HCT116 (cell line): ENCODE measurements at regions not wholly inside any gene's neighbourhood (a gene's known extent, or its start where the extent isn't known, plus 50 kb on each side); places are given as distances from the start of the nearest gene placed in this dataset.

ENCODE experiments used
- ATAC-seq: fragments of 200-7000 bp; cut with Tn5 transposase; 2 replicates; pipeline ENCODE4 v1.9.1; 2020; ENCODE audit warnings: mild to moderate bottlenecking, moderate library complexity
- BruUV-seq: library from RNA; stranded (reverse); fragments of 400-500 nt; replicated peaks from 2 replicates; lab custom pipeline; 2021; lab: Mats Ljungman, UMichigan
- CTCF ChIA-PET: fragments of 300-600 bp; sonication (Branson Sonifier 250); formaldehyde crosslinking; loops from one replicate; lab custom pipeline; 2021; ENCODE audit warnings: antibody characterized with exemption; lab: Charles Lee
- POLR2A ChIA-PET: fragments of 300-600, 350-600 bp; sonication (Branson Sonifier 250); formaldehyde crosslinking; loops from one replicate; lab custom pipeline; 2021; ENCODE audit warnings: antibody characterized with exemption; lab: Charles Lee
- RAD21 ChIA-PET, 2 experiments: fragments of 300-600 bp; sonication (Branson Sonifier 250); formaldehyde crosslinking; loops; one replicate each; lab custom pipeline; 2023; ENCODE audit warnings: low total read pairs in 2 of 2; ENCODE audit not compliant: uncharacterized antibody in 2 of 2, unreplicated experiment in 2 of 2, low non-redundant PET in 1 of 2; lab: Charles Lee
- DNase-seq: peaks from one replicate; pipeline ENCODE4 v3.0.0-alpha.2; 2010; ENCODE audit warnings: low read depth, low spot score
- H2AFZ ChIP-seq: fragments of 200-600 bp; shearing (Covaris generic), sonication (generic); 2 replicates; pipeline ENCODE4 v1.6.1; 2017; ENCODE audit warnings: low read depth, mixed run types, mixed read lengths, antibody characterized with exemption, low read length; ENCODE audit not compliant: poor library complexity, severe bottlenecking
- H3K27ac ChIP-seq: 2 replicates; pipeline ENCODE4 v1.5.1; 2012; ENCODE audit warnings: low read depth, low read length
- H3K27me3 ChIP-seq: fragments of 200-600 bp; sonication (generic); 2 replicates; pipeline ENCODE4 v1.6.1; 2016; ENCODE audit warnings: mixed run types, low read length, mixed read lengths; ENCODE audit not compliant: insufficient read depth
- H3K36me3 ChIP-seq, 2 experiments: fragments of 200-500 bp in 1 of 2; fragments of 200-600 bp in 1 of 2; sonication (Bioruptor generic) in 1 of 2; sonication (generic) in 1 of 2; 2 replicates each; pipeline versions ENCODE4 v1.5.1 to v1.6.1; 2014 to 2016; ENCODE audit warnings: low read length in 2 of 2, inconsistent platforms in 1 of 2, mixed read lengths in 1 of 2, mixed run types in 1 of 2; ENCODE audit not compliant: insufficient read depth in 2 of 2, control insufficient read depth in 1 of 2
- H3K4me1 ChIP-seq, 2 experiments: fragments of 200-600 bp in 1 of 2; sonication (generic) in 1 of 2; 2 replicates each; pipeline versions ENCODE4 v1.5.1 to v1.6.1; 2012 to 2017; ENCODE audit warnings: low read length in 2 of 2, inconsistent platforms in 1 of 2, mild to moderate bottlenecking in 1 of 2, mixed read lengths in 1 of 2, mixed run types in 1 of 2, moderate library complexity in 1 of 2; ENCODE audit not compliant: insufficient read depth in 2 of 2, control insufficient read depth in 1 of 2
- H3K4me2 ChIP-seq: fragments of 200-600 bp; sonication (generic); 2 replicates; pipeline ENCODE4 v1.6.1; 2017; ENCODE audit warnings: mixed run types, low read length, mixed read lengths
- H3K4me3 ChIP-seq, 2 experiments: fragments of 200-600 bp in 1 of 2; sonication (generic) in 1 of 2; replicated peaks in 1 of 2; 2 replicates each; pipeline ENCODE4 v1.5.1; 2011 to 2016; ENCODE audit warnings: low read length in 2 of 2, control low read depth in 1 of 2, low read depth in 1 of 2, mild to moderate bottlenecking in 1 of 2, mixed read lengths in 1 of 2, mixed run types in 1 of 2
- H3K79me2 ChIP-seq: fragments of 200-600 bp; sonication (generic); 2 replicates; pipeline ENCODE4 v1.6.1; 2017; ENCODE audit warnings: mild to moderate bottlenecking, mixed run types, low read length, moderate library complexity, mixed read lengths; ENCODE audit not compliant: insufficient read depth
- H3K9ac ChIP-seq: fragments of 200-600 bp; sonication (generic); 2 replicates; pipeline ENCODE4 v1.6.1; 2016; ENCODE audit warnings: low read length, mixed read lengths
- H3K9me2 ChIP-seq: fragments of 200-600 bp; sonication (generic), shearing (Covaris generic); 2 replicates; pipeline ENCODE4 v1.6.1; 2017; ENCODE audit warnings: mixed run types, mild to moderate bottlenecking, moderate library complexity; ENCODE audit not compliant: insufficient read depth
- H3K9me3 ChIP-seq, 2 experiments: fragments of 200-500 bp in 1 of 2; fragments of 200-600 bp in 1 of 2; sonication (Bioruptor generic) in 1 of 2; sonication (generic) in 1 of 2; 2 replicates each; pipeline ENCODE4 v1.6.1; 2014 to 2017; ENCODE audit warnings: low read length in 2 of 2, mixed read lengths in 2 of 2, inconsistent platforms in 1 of 2, low read depth in 1 of 2, mild to moderate bottlenecking in 1 of 2, mixed run types in 1 of 2, moderate library complexity in 1 of 2; ENCODE audit not compliant: control insufficient read depth in 1 of 2, insufficient read depth in 1 of 2
- H4K20me1 ChIP-seq: fragments of 200-600 bp; sonication (generic), shearing (Covaris generic); 2 replicates; pipeline ENCODE4 v1.6.1; 2017; ENCODE audit warnings: mixed run types, mild to moderate bottlenecking, moderate library complexity; ENCODE audit not compliant: insufficient read depth
- ATF3 ChIP-seq: IDR thresholded peaks from 2 replicates; pipeline ENCODE4 v1.6.1; 2012
- CBX3 ChIP-seq: IDR thresholded peaks from 2 replicates; pipeline ENCODE4 v1.6.1; 2012; ENCODE audit warnings: low read depth
- CEBPB ChIP-seq: IDR thresholded peaks from 2 replicates; pipeline ENCODE4 v1.6.1; 2012; ENCODE audit warnings: low read depth
- CTCF ChIP-seq, 3 experiments: fragments of 200-600 bp in 1 of 3; sonication (generic) in 1 of 3; IDR thresholded peaks in 2 of 3; conservative IDR thresholded peaks in 1 of 3; 2 replicates each; pipeline ENCODE4 v1.5.1; 2012 to 2017; ENCODE audit warnings: low read depth in 2 of 3, low read length in 2 of 3, antibody characterized with exemption in 1 of 3, borderline replicate concordance in 1 of 3, control low read depth in 1 of 3, mild to moderate bottlenecking in 1 of 3, mixed read lengths in 1 of 3, mixed run types in 1 of 3, moderate library complexity in 1 of 3; ENCODE audit not compliant: insufficient read depth in 1 of 3
- EGR1 ChIP-seq: IDR thresholded peaks from 2 replicates; pipeline ENCODE4 v1.6.1; 2012; ENCODE audit warnings: low read depth
- ELF1 ChIP-seq: IDR thresholded peaks from 2 replicates; pipeline ENCODE4 v1.6.1; 2012; ENCODE audit warnings: low read depth, borderline replicate concordance
- EZH2 ChIP-seq: fragments of 200-600 bp; sonication (generic); IDR thresholded peaks from 2 replicates; pipeline ENCODE4 v1.6.1; 2017; ENCODE audit warnings: antibody characterized with exemption, mixed run types
- JUND ChIP-seq: IDR thresholded peaks from 2 replicates; pipeline ENCODE4 v1.6.1; 2012
- MAX ChIP-seq: IDR thresholded peaks from 2 replicates; pipeline ENCODE4 v1.6.1; 2012
- POLR2A ChIP-seq: IDR thresholded peaks from 2 replicates; pipeline ENCODE4 v1.7.0; 2011; ENCODE audit warnings: borderline replicate concordance; ENCODE audit not compliant: insufficient read depth, insufficient read length; ENCODE audit errors: extremely low read depth
- POLR2AphosphoS5 ChIP-seq: IDR thresholded peaks from 2 replicates; pipeline ENCODE4 v1.6.1; 2011; ENCODE audit warnings: mild to moderate bottlenecking, low read depth, low read length, moderate library complexity
- REST ChIP-seq: IDR thresholded peaks from 2 replicates; pipeline ENCODE4 v1.6.1; 2012; ENCODE audit warnings: low read depth
- SIN3A ChIP-seq: IDR thresholded peaks from 2 replicates; pipeline ENCODE4 v1.6.1; 2012; ENCODE audit warnings: low read depth
- SP1 ChIP-seq: IDR thresholded peaks from 2 replicates; pipeline ENCODE4 v1.6.1; 2012; ENCODE audit warnings: low read depth
- TCF7L2 ChIP-seq: IDR thresholded peaks from 2 replicates; pipeline ENCODE4 v1.7.0; 2011; ENCODE audit warnings: borderline replicate concordance, inconsistent platforms; ENCODE audit not compliant: insufficient read depth, insufficient read length; ENCODE audit errors: extremely low read depth
- ZFX ChIP-seq: fragments of 450-650 bp; IDR thresholded peaks from 2 replicates; pipeline ENCODE4 v1.6.1; 2017
- ZNF274 ChIP-seq: fragments of 200-500 bp; sonication (Bioruptor generic); IDR thresholded peaks from 2 replicates; pipeline ENCODE4 v1.6.1; 2014; ENCODE audit warnings: mild to moderate bottlenecking, low read depth, low read length, inconsistent platforms
- intact Hi-C: fragments of 100-400 bp; cut with micrococcal nuclease; formaldehyde crosslinking; loops from 2 replicates; pipeline ENCODE4 v1.10.0; 2022

- no peaks in the 10 kb centered on the region for H4K20me1 ChIP-seq
- intact Hi-C loops, result no loop called here
- H3K4me3 ChIP-seq, result no peak overlapping the region
- H3K36me3 ChIP-seq, result no peaks in the 10 kb centered on the region
- H3K9me2 ChIP-seq, result no peaks in the 10 kb centered on the region
- H3K27me3 ChIP-seq, result no peaks in the 10 kb centered on the region
- H2AFZ ChIP-seq, result no peak overlapping the region
- ATAC-seq (no peak), DNase-seq (no peak)
- no peaks in the 10 kb centered on the region for H3K4me1 ChIP-seq
- H3K27ac ChIP-seq, result no peak overlapping the region
- no TSS peak for BruUV-seq
- ChIA-PET POLR2A (no interaction called here), CTCF (no interaction called here), RAD21 (no interaction called here)
- no peaks in the 10 kb centered on the region for H3K79me2 ChIP-seq
- no peak for TF ChIP-seq POLR2A
- TF ChIP-seq ELF1, result no peak
- no peak for TF ChIP-seq REST
- no peak for TF ChIP-seq JUND
- no peak for TF ChIP-seq TCF7L2
- TF ChIP-seq CEBPB, result no peak
- no peak for TF ChIP-seq ZFX
- H3K4me2 ChIP-seq, result no peak overlapping the region
- H3K9me3 ChIP-seq, result peaks cover 0 to 31% of the 10 kb centered on the region in 2 experiments; a peak in 2 of 4 replicates
- no peak overlapping the region for H3K9ac ChIP-seq
These were observed 297.0 kb upstream of the EPHA3 start for GRCh38 chr3:88810455-88810854.

GRCh38 chr3:88811096-88811495, 296.3 kb upstream of the EPHA3 start:
- Histone ChIP-seq H3K4me3 (no peak overlapping the region), H3K27me3 (no peaks in the 10 kb centered on the region), H3K9me3 (peaks cover 0 to 31% of the 10 kb centered on the region in 2 experiments; a peak in 2 of 4 replicates), H4K20me1 (no peaks in the 10 kb centered on the region), H3K9ac (no peak overlapping the region), H2AFZ (no peak overlapping the region), H3K79me2 (no peaks in the 10 kb centered on the region), H3K27ac (no peak overlapping the region), H3K36me3 (no peaks in the 10 kb centered on the region), H3K4me1 (no peaks in the 10 kb centered on the region), H3K9me2 (no peaks in the 10 kb centered on the region), H3K4me2 (no peak overlapping the region)
- intact Hi-C loops, result no loop called here
- CTCF ChIA-PET, result no interaction called here
- POLR2A ChIA-PET, result no interaction called here
- DNase-seq, result no peak
- RAD21 ChIA-PET, result no interaction called here
- ATAC-seq, result no peak
- no TSS peak for BruUV-seq
- TF ChIP-seq MAX (no peak), CEBPB (no peak), JUND (no peak), ZNF274 (no peak), EGR1 (no peak), SP1 (no peak), ATF3 (no peak), EZH2 (no peak), ZFX (no peak), POLR2AphosphoS5 (no peak), SIN3A (no peak), POLR2A (no peak), CBX3 (no peak), CTCF (IDR thresholded peaks at IDR 0.05 in 2 of 3, conservative IDR thresholded peaks at IDR 0.05 in 1 of 3; ENCODE audit: borderline replicate concordance in 1 of 3, insufficient read depth in 1 of 3, low read depth in 2 of 3, low read length in 2 of 3) (no peak)
